ENCODE measurements at regions not wholly inside any gene's neighbourhood (a gene's known extent, or its start where the extent isn't known, plus 50 kb on each side); places are given as distances from the start of the nearest gene placed in this dataset.

DNA sequence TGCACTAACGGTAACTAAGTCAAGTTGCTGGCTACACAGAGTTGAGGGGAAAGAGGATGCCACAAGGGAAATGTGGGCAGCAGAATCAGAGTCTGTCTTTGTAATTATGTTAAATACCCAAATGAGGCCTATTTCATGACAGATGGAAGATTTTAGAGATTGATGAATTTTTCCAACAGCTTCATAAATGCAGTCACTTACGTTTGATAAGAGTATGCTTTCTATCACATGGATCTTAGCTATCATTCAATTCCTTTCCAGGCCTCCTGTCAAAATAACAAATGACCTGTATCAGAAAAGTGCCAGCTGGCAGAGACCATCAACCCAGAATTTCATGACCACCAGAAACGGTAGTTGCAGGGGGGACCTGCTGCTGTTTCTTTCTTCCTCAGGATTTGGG, 148.4 kb upstream of the PLPP4 start:
- DNase-seq = no peak

DNA sequence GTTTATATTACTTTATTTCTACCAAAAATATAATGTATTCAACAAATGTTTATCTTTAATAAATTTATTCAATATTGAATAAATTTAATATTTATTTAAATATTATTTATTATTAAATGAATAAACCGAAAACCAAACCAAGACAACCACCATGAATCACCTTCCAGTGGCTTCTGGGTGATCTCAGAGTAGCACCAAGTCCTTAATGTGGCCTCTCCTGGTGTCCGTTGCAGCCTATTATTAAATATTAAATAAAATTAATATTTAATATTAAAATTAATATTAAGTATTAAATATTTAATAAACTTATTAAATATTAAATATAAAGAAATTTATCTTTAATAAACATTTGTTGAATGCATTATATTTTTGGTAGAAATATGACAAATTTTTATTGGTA, 143.3 kb upstream of the PLPP4 start:
- DNase-seq = no peak

DNA sequence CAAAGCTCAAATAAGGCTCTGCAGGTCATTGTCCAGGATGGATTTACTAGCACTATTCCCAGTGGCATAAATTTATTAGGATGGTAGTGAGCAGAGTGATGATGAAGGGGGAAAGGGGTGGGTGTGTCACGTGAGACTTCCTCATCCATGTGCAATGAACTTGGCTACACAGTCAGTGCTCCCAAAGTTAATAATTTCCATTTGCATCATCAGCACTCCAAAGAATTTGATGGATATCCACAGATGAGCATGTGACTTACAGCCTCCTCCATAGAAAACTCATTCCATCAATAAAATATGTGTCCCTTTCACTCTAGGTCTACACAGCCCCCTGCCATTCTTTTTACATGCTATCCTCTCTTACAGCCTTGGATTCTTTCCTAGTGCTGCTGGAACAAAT, 142.6 kb upstream of the PLPP4 start:
- no peak for DNase-seq

DNA sequence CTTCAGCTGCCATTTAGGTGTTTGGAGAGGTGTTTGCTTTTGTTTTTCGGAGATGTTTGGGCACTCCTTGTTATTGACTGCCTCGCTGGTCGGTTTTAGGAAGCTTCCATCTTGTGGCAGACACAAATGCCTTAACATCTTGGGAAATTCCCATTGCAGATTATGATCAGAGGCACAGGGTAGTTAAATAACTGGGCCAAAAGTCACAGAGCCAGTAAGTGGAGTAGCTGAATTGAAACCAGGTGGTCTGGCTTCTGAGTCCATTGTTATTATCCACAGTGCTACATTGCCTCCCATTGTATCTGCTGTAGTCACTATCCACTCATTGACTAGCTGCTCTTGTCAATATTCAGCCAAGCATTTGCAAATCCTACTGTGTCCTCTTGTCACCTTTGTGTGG, 138.2 kb upstream of the PLPP4 start:
- DNase-seq = no peak

DNA sequence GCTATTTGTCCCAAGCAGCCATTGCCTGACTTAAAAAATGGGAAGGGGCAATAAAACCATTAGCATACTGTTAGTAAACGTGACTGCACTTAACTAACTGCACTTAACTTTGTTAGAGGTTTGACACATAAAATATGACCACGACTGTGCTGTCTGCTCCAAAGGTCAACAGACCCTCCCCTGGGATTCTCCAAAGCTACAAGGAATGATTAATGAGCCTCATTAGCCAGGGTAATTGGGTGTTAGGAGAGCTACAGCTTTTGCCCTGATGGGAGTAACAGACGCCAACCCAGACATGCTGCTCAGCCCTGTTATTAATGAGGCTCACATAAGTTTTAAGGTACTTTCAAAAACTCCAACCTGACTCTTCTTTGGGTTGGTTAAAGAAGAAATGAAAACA, 129.4 kb upstream of the PLPP4 start:
- DNase-seq = no peak

DNA sequence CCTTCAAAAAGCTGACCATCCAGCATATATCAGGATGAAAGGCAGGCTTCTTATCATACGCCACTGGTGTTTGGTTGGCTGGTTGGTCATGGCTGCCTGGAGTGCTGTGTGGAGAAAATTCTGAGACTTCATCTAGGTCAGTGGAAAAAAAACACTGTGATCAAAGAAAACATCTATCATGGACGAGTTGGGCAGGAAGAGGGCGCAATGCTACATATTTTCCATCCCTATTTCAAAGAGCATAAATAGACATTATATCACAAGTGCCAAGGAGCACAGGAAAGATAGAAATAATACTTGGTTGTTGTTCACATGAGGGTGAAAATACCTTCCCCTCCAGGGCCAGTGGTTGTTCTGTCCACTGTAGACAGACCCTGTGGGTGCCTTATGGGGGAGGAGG, 128.4 kb upstream of the PLPP4 start:
- no peak for DNase-seq

DNA sequence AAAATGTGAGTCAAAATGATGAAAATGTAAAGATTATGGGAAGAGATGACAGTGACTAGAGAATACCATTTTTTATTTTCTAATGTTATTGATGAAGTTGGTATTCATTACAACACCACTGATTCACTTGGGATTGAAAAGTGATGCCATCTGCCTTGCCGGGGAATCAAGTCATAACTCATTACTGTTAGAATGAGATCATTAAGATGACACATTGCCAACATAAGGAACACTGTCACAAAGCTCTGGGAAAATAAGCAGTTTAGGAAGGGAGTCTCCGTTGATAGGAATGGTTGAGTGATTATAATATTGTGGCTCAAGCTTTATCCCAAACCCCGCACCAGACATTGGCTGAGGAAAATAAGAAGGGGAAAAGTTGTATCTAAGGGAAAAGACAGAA, 121.5 kb upstream of the PLPP4 start:
- DNase-seq = no peak

DNA sequence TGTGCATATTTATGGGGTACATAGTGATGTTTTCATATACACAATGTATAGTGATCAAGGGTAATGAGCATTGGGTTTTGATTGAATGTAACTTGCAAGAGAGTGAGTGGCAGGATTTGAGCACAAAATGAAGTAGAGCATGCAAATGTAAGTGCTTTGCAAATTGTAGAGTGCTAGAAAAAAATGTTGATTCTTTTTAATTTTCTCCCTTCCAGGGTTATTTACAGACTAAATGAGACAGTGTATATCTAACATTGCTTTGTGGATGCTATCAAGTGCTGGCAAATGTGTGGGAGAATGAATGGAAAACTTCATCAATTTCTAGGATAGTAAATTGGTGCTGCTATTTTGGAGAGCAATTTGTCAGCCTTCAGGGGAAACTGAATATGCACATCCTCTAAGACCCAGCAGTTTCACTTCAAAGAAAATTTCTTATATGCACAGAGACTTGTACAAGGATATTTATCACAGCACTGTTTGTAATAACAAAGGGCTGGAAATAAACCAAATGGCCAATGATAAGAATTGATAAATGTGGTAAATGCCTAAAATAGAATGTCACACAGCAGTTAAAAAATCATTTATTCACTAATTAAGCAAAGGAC, 120.6 kb upstream of the PLPP4 start:
- no peak for DNase-seq

DNA sequence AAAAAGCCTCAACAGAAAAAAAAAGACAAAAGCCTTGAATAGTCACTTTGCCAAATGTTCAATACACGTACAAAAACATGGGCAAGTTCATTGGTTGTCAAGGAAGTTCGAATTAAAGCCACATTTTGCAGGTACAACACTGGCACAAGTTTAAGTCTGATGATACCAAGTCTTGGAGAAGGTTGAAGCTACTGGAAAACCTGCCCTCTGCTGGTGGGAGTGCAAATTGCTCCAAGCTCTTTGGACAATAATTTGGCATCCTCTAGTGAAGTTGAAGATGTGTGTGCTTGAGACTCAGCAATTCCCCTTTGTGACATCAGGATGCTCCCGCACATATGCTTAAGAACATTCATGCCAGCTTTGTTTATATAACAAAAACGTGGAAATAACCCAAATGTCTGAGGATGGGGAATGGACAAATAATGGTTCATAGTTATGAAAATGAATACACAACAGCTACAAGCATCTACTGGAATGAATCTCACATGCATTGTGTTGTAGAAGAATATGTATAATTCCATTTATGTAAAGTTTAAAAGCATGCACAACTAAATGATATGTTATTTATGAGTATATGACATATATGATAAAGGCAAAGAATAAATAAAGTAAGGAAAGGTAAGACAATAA, 120.0 kb upstream of the PLPP4 start:
- DNase-seq = peak in 1 of 2 experiments; percentile 27

DNA sequence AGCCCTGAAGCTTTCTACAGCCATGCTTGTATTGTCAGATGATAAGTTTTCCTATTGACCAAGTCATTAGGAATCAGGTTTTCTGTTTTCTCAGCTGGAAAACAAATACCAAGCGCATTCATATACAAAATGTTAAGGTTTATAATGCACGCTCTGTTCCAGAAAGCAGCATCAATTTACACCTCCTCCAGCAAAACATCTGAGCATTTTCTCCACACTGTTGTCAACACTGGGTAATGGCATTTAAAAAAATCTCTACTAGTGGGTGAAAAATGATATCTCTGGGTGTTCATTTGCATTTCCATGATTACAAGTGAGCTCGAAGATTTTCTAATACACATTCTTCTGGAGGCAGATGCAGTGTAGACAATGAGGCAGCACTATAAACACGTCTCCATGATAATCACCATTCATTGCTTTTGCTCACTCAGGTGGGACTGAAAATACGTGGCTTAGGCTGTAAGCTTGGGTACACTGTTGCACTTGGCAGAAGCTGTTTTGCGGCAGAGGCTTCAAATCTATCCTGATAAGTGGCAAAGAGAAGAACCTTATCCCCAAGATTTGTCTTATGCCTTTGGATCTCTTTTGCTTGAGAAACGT, 114.8 kb upstream of the PLPP4 start:
- DNase-seq = no peak

DNA sequence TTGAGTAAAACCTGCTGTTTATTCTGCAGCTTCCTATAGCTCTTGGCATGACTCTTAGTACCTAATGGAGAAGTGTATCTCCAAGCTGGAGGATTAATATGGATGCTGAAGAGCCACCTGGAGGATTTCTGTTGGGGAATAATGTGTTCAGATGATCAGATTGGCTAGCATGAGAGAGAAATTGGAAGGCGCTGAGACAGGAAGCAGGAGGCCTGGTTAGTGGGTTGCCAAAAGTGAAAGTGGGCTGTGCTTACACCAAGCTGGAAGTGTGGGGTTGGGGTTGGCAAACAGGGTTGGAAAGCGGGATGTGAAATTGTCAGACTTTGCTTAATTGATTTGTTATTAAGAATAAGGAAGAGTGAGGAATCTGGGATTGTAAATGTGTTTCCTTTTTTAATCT, 111.8 kb upstream of the PLPP4 start:
- DNase-seq = no peak

DNA sequence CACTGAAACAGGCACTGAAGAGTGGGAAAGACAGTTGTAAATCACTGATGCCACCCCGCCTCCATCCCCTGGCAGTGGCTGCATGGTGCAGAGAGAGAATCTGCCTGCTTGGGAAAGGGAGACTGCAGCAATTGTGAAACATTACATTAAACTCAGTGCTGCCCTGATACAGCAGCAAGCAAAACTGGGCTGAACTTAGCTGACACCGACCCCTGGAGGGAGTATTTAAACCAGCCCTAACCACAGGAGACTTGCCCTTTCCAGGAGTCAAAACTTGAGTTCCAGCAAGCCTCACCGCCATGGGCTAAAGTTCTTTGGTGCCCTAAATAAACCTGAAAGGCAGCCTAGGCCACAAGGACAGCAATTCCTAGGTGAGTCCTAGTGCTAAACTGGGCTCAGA, 109.4 kb upstream of the PLPP4 start:
- no peak for DNase-seq

DNA sequence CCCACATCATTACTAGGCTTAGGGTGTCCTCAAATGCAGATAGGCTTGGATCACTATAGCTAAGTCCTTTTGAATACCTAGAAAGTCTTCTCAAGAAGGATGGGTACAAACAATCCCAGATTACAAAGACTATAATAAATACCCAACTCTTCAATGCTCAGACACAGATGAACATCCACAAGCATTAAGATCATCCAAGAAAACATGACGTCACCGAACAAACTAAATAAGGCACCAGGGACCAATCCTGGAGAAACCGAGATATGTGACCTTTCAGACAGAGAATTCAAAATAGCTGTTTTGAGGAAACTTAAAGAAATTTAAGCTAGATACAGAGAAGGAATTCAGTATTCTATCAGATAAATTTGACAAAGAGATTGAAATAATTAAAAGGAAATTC, 108.0 kb upstream of the PLPP4 start:
- no peak for DNase-seq

DNA sequence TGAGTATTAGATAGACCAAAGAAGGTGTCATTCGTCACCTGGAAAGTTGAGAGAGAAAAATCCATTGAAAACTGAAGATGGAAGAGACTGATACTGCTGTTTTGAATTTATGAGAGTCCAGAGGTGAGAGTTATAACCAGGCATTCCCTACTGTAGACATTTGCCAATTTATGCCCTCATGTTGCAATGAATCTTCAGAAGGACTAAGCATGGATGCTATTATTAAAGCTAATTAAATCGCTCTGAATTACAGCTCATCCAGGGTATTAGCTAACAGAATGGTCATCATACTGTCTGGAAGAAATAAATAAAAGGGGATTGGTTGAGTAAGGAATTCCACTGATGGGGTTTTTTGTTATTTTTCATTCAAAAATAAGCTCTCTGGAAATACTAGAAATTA, 101.6 kb upstream of the PLPP4 start:
- no peak for DNase-seq

DNA sequence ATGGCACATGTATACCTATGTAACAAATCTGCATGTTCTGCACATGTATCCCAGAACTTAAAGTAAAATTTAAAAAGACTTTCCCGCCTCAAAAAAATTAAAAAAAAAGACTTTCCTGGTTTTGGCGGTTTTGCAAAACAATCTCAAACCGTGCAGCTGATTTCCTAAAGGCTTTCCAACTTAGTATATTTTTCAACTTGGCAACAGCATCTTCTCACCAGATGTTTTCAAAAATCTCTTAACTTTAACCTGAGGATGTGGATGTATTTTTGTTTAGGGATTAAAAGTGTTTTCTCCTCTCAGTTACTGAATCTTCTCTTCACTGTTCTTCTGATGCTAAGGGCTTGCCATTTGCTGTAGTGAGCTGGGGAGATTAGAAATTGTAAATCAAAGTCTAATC, 96.5 kb upstream of the PLPP4 start:
- DNase-seq = no peak

DNA sequence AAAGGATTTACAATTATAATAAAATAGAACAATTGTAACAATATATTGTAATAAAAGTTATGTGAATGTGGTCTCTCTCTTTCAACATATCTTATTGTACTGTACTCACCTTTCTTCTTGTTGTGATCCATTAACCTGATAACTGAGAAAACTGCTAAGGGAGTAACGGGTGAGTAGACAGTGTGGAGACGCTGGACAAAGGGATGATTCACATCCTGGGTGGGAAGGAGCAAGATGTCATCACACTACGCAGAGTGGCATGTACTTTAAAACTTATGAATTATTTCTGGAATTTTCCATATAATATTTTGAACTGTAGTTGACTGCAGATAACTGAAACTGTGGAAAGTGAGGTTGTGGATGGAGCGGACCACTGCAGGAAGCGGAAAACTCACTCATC, 91.2 kb upstream of the PLPP4 start:
- DNase-seq = peak in 1 of 2 experiments; percentile 16

DNA sequence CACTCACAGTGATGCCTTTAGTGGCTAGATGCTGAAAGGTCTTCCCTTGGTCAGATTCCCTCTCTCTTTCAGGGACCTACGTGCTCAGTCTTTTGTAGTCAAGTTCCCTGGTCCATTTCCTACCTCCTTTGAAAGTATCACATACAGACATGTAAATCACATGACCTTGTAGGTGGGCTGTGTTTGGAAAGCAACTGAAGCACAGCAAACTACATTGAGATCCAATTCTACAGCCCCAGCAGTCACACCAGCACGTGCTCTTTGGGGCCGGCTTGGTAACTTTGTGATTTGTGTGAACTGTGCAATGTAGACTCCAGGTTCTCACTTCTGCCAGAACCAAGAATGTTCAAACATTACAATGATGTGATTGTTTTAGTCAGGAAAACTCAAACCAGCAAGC, 89.7 kb upstream of the PLPP4 start:
- no peak for DNase-seq

DNA sequence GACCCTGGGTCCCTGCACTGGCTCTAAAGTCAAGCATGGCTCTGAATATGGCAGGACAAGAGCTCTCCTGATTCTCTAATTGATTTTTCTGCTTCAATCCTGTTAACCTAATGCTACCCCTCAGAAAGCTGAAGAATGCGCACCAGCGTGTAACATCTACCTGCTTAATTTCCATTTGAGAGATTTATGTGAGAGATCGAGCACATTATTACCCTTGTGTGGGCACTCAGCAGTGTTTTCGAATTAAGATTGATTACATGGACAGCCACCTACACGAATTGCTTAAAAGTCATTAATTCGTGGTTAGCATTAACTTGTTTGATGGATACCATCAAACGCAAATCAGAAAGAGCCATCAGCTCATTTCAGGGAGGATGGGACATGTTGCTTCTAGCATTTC, 88.7 kb upstream of the PLPP4 start:
- no peak for DNase-seq

DNA sequence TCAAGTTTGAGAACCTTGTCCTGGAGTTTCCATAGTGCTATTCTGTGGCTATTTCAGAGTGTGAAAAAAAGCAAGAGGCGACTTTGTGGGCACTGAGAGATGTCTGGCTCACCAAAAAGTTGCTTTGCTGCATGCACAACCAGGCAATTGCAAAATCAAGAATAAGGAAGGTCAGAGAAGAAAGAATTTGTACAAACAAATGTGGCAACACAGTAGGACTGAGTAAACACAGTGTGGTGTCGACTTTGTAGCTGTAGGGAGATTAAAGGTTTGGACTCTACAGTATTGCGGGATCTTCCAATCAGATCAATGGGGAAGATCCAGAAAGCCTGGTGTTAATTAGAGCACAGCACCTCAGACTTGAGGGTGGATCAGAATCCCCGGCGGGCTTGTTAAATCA, 88.1 kb upstream of the PLPP4 start:
- DNase-seq = no peak

DNA sequence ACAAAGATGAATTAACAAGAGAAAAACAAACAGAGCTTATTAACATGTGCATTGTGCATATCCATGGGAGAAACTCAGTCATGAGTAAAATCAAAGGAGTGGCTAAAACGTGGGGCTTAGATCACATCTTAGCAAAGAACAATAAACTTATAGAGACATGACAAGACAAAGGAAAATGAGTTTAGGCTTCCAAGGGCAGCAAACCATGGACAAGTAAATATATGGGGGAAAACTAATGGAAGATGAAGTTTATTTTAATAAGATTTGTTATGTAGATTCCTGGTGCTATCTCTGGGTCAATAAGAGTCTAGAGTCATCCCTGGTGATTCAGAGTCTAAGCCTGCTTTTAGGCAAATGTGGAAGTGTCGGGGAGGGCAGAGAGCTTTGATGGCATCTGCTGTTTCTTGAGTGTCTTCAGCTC, 87.2 kb upstream of the PLPP4 start:
- no peak for DNase-seq

DNA sequence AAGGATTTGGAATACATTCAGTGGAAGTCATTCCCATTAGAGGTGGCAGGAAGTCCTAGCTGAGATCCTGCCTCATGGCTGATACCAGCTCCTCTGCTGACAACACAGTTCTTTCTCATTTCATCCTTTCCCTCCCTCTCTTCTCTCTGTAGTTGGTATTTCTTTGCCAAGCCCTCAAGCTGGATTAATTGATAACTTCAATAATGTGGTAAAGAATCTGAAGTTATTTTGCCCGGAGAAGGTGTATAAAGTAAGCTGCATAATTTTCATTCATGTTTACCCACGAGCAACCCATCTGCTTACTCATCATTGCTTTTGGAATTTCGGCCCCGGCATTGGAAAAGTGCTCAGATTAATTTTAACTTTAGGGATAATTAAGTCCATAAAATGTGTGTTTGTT, 85.2 kb upstream of the PLPP4 start:
- DNase-seq = no peak

DNA sequence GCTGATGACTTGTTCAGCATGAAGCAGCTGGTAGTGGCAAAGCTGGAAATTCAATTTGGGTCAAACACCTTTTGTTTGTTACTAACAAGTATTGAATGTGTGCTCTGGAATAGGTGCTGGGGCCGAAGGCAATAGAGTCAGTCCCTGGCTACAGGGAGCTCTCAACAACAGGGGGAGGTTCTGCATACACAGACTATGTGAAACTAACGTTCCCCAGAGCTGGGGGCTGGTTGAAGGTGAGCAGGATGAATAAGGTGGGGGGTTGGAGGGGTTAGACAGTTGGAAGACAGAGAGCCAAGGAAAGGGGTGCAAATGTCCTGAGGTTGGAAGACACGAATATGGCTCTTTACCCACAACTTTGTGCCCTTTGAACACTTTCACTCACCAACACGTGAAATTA, 84.1 kb upstream of the PLPP4 start:
- no peak for DNase-seq

DNA sequence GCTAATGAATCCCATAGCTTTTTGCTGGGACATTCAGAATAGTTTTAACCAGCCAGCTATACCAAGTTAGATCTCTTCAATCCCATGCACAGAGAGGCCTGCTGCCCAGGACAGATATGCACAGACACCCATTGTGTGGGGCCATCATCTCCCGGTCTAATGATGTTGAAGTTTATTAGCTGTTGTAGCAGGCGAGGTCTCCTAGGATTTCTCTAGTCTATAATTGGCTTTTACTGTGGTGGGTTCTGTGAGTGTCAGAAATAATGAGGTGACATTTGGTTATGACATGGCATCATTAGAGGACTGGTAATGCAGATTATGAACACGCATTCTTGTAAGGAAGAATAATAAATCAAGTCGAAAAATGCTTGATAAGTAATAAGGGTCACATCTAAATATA, 81.4 kb upstream of the PLPP4 start:
- no peak for DNase-seq

DNA sequence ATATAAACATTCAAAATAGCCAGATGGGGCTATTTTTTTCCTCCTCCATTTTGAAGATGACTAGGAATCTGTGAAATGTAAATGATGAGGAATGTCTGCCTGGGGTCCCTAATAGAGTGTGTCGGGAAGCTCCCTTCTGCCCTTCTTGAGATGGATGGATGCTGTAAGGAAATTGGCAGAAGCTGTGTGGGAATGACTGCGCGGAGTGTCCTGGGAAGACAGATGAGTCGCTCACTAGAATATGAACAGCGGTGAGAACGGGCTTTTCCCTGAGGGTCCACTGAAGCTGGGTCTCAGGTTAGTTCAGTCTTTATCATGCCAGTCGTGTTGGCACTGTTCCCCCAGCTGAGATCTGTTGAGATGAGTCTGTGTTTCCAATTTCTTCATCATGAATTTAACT, 75.1 kb upstream of the PLPP4 start:
- DNase-seq = no peak

DNA sequence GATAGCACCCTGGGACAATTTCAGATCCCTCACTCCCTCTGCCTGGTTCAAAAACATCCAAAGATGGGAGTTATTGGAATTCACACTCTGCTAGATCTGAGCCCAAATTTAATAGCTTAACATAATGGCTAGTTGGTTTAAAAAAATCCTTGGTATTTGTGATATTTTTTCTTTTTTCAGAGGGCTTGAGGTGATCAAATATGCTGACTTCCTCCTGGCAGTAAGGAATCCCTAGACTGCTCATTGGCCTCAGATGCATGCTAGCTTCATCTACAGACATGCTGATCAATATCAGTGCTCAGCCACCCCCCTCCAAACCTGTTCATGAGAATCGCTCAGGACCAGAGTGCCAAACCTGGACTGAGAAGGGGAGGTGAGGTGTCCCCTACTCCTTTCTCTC, 74.7 kb upstream of the PLPP4 start:
- no peak for DNase-seq
